H4 (cell line): ENCODE measurements at regions not wholly inside any gene's neighbourhood (a gene's known extent, or its start where the extent isn't known, plus 50 kb on each side); places are given as distances from the start of the nearest gene placed in this dataset.
"Not testable (repeated sequence)": the region's sequence is repeated elsewhere in the genome, so short reads cannot be mapped to it uniquely, and the experiment has no call there.

Experiments used
- DNase-seq: peaks from one replicate; pipeline ENCODE4 v3.0.0-alpha.2; 2015; ENCODE audit warnings: low spot score

GRCh38 chr7:50251765-50252164 is 52.8 kb upstream of the IKZF1 start:
- no peak for DNase-seq

GRCh38 chr7:50246551-50246950 is 58.0 kb upstream of the IKZF1 start:
- no peak for DNase-seq

- DNase-seq = not testable (repeated sequence)
Measured at GRCh38 chr7:50242111-50242510, 62.4 kb upstream of the IKZF1 start.

GRCh38 chr7:50240699-50241098 is 63.8 kb upstream of the IKZF1 start:
- DNase-seq = not testable (repeated sequence)

- DNase-seq = no peak
Measured at GRCh38 chr7:50229964-50230363, 74.6 kb upstream of the IKZF1 start.

GRCh38 chr7:50228148-50228547 is 76.4 kb upstream of the IKZF1 start:
- DNase-seq = no peak

GRCh38 chr7:50227726-50228125 is 76.8 kb upstream of the IKZF1 start:
- DNase-seq = no peak

GRCh38 chr7:50226669-50227068 is 77.8 kb upstream of the IKZF1 start:
- no peak for DNase-seq

GRCh38 chr7:50226145-50226544 is 78.4 kb upstream of the IKZF1 start:
- no peak for DNase-seq

GRCh38 chr7:50221433-50221832 is 83.1 kb upstream of the IKZF1 start:
- no peak for DNase-seq

GRCh38 chr7:50221028-50221427 is 83.5 kb upstream of the IKZF1 start:
- DNase-seq = no peak

- no peak for DNase-seq
Measured at GRCh38 chr7:50220273-50220672, 84.2 kb upstream of the IKZF1 start.

GRCh38 chr7:50217821-50218281 is 86.7 kb upstream of the IKZF1 start:
- DNase-seq = no peak

- DNase-seq = no peak
Measured at GRCh38 chr7:50217401-50217800, 87.1 kb upstream of the IKZF1 start.

- DNase-seq = no peak
Measured at GRCh38 chr7:50216626-50217025, 87.9 kb upstream of the IKZF1 start.

GRCh38 chr7:50214771-50215170 is 89.7 kb upstream of the IKZF1 start:
- DNase-seq = no peak

- no peak for DNase-seq
Measured at GRCh38 chr7:50214126-50214670, 90.3 kb upstream of the IKZF1 start.

GRCh38 chr7:50213622-50214017 is 90.9 kb upstream of the IKZF1 start:
- no peak for DNase-seq

- DNase-seq = no peak
Measured at GRCh38 chr7:50212666-50213621, 91.6 kb upstream of the IKZF1 start.

- DNase-seq = no peak
Measured at GRCh38 chr7:50212016-50212325, 92.5 kb upstream of the IKZF1 start.

GRCh38 chr7:50211130-50212015 is 93.1 kb upstream of the IKZF1 start:
- DNase-seq = no peak

- no peak for DNase-seq
Measured at GRCh38 chr7:50210706-50211115, 93.8 kb upstream of the IKZF1 start.
